Ovary (tissue), 7 donors: ENCODE measurements at regions not wholly inside any gene's neighbourhood (a gene's known extent, or its start where the extent isn't known, plus 50 kb on each side); places are given as distances from the start of the nearest gene placed in this dataset.

Source experiments
- DNase-seq, 5 donors: peaks; one replicate each; pipeline ENCODE4 v3.0.0-alpha.2; 2019 to 2020
- H3K27ac ChIP-seq, 2 donors: fragments of 200-600 bp; one replicate each; pipeline versions ENCODE4 v1.5.1 to v1.8.0; 2019 to 2022
- H3K27me3 ChIP-seq: fragments of 200-600 bp; one replicate; pipeline ENCODE4 v1.8.0; 2022
- H3K36me3 ChIP-seq: fragments of 200-600 bp; sonication (generic); one replicate; pipeline ENCODE4 v1.5.1; 2019
- H3K4me1 ChIP-seq: one replicate; pipeline ENCODE4 v1.8.1; 2013; ENCODE audit warnings: mild to moderate bottlenecking, moderate library complexity; ENCODE audit not compliant: insufficient read depth
- H3K4me3 ChIP-seq: fragments of 200-600 bp; sonication (generic); one replicate; pipeline ENCODE4 v1.5.1; 2017
- H3K9me3 ChIP-seq, 2 donors: fragments of 200-600 bp in 1 of 2; sonication (generic) in 1 of 2; one replicate each; pipeline versions ENCODE4 v1.5.1 to v1.8.1; 2013 to 2019; ENCODE audit warnings: mild to moderate bottlenecking in 1 of 2, moderate library complexity in 1 of 2
- CTCF ChIP-seq, 3 donors: fragments of 450-650 bp in 2 of 3; fragments of 200-600 bp in 1 of 3; IDR thresholded peaks; one replicate each; pipeline versions ENCODE4 v1.5.1 to v1.8.0; 2016 to 2022; ENCODE audit warnings: antibody characterized with exemption in 3 of 3, mild to moderate bottlenecking in 1 of 3
- EP300 ChIP-seq: sonication (generic); formaldehyde crosslinking; IDR thresholded peaks from one replicate; pipeline ENCODE4 v1.6.1; 2017; ENCODE audit warnings: antibody characterized with exemption
- POLR2A ChIP-seq: fragments of 450-650 bp; IDR thresholded peaks from one replicate; pipeline ENCODE4 v1.6.1; 2017; ENCODE audit warnings: antibody characterized with exemption, mild to moderate bottlenecking, moderate library complexity
- WGBS, 3 donors: extraction: QIAGEN DNeasy Blood & Tissue Kit in 1 of 3; methylation state at CpG; one replicate each; pipeline versions ENCODE4 v1.1.5 to v1.1.7; 2013 to 2017; 5-methylcytosine and 5-hydroxymethylcytosine counted together
- intact Hi-C, 4 donors: fragments of 100-400 bp; cut with DNase I; formaldehyde crosslinking; loops; one replicate each; pipeline versions ENCODE4 v1.11.0 to v1.15.1; 2022 to 2023
- donor health status: DM: no; HTN: no; CAD: no; lungs with moderate emphysema.
- donor health status: DM: no; HTN: no; CAD: no.
- donor health status: Bipolar disorder and iron deficiency.
- donor health status: DM: no; HTN: no; CAD: no.
- donor health status: DM: yes; HTN: yes; CAD: no.

- Histone ChIP-seq H3K36me3 (no peaks in the 10 kb centered on the region), H3K4me3 (no peak overlapping the region), H3K9me3 (no peaks in the 10 kb centered on the region), H3K27me3 (no peaks in the 10 kb centered on the region), H3K4me1 (no peaks in the 10 kb centered on the region), H3K27ac (no peak overlapping the region)
- intact Hi-C loops: no loop called here
- DNase-seq: no peak
- TF ChIP-seq CTCF (IDR thresholded peaks at IDR 0.05) (no peak), EP300 (no peak), POLR2A (no peak)
- 79 to 83% (median 81%) methylated on average over 15 of the region's 15 CpGs for WGBS, 3 donors
Observed at GRCh38 chr5:173753307-173754168, 134.6 kb upstream of the CPEB4 start.

GRCh38 chr5:173755319-173755718 is 132.8 kb upstream of the CPEB4 start:
- Histone ChIP-seq H3K27ac (no peak overlapping the region), H3K4me3 (no peak overlapping the region), H3K9me3 (no peaks in the 10 kb centered on the region), H3K4me1 (no peaks in the 10 kb centered on the region), H3K36me3 (no peaks in the 10 kb centered on the region), H3K27me3 (no peaks in the 10 kb centered on the region)
- no peak for DNase-seq
- intact Hi-C loops: no loop called here
- TF ChIP-seq POLR2A (no peak), CTCF (IDR thresholded peaks at IDR 0.05) (no peak), EP300 (no peak)
- 88 to 93% (median 92%) methylated on average over 3 of the region's 3 CpGs for WGBS, 3 donors

GRCh38 chr5:173757403-173758209 is 130.5 kb upstream of the CPEB4 start:
- Histone ChIP-seq H3K9me3 (no peaks in the 10 kb centered on the region), H3K27me3 (no peaks in the 10 kb centered on the region), H3K4me1 (no peaks in the 10 kb centered on the region), H3K36me3 (no peaks in the 10 kb centered on the region), H3K27ac (no peak overlapping the region), H3K4me3 (no peak overlapping the region)
- WGBS, 3 donors: 54 to 57% (median 54%) methylated on average over 12 of the region's 12 CpGs
- TF ChIP-seq CTCF (IDR thresholded peaks at IDR 0.05): no peak
- no peak for TF ChIP-seq EP300
- no peak for TF ChIP-seq POLR2A
- intact Hi-C loops: no loop called here
- no peak for DNase-seq

- Histone ChIP-seq H3K9me3 (no peaks in the 10 kb centered on the region), H3K27me3 (no peaks in the 10 kb centered on the region), H3K4me3 (no peak overlapping the region), H3K27ac (no peak overlapping the region), H3K36me3 (no peaks in the 10 kb centered on the region), H3K4me1 (no peaks in the 10 kb centered on the region)
- TF ChIP-seq EP300 (no peak), POLR2A (no peak), CTCF (IDR thresholded peaks at IDR 0.05) (no peak)
- intact Hi-C loops: no loop called here
- 64 to 79% (median 68%) methylated on average over 3 of the region's 3 CpGs for WGBS, 3 donors
- no peak for DNase-seq
Observed at GRCh38 chr5:173758676-173759075, 129.5 kb upstream of the CPEB4 start.
